WTC11 (cell line): ENCODE measurements at regions not wholly inside any gene's neighbourhood (a gene's known extent, or its start where the extent isn't known, plus 50 kb on each side); places are given as distances from the start of the nearest gene placed in this dataset.

ENCODE experiments used
- ATAC-seq: fragments of 200-7000 bp; cut with Tn5 transposase; 2 replicates; pipeline ENCODE4 v1.10.0; 2021; ENCODE audit warnings: mild to moderate bottlenecking, moderate library complexity
- CTCF ChIA-PET: fragments of 300-600 bp; sonication (Branson Sonifier 250); formaldehyde crosslinking; loops from one replicate; lab custom pipeline; 2021; ENCODE audit warnings: antibody characterized with exemption; lab: Charles Lee
- POLR2A ChIA-PET: fragments of 350-600 bp; sonication (Branson Sonifier 250); formaldehyde crosslinking; loops from one replicate; lab custom pipeline; 2021; ENCODE audit warnings: antibody characterized with exemption; lab: Charles Lee
- DNase-seq: peaks from one replicate; pipeline ENCODE4 v3.0.0; 2021; ENCODE audit warnings: low spot score
- H3K27ac Mint-ChIP-seq: 2 replicates; pipeline ENCODE4 v1.8.0; 2021; ENCODE audit warnings: mixed read lengths
- H3K27me3 Mint-ChIP-seq: 2 replicates; pipeline ENCODE4 v1.8.0; 2021; ENCODE audit warnings: low read depth, mild to moderate bottlenecking, moderate library complexity, mixed read lengths
- H3K36me3 Mint-ChIP-seq: 2 replicates; pipeline ENCODE4 v1.8.0; 2021; ENCODE audit warnings: mixed read lengths
- H3K4me1 Mint-ChIP-seq: 2 replicates; pipeline ENCODE4 v1.8.0; 2022; ENCODE audit warnings: mixed read lengths
- H3K4me3 Mint-ChIP-seq: 2 replicates; pipeline ENCODE4 v1.8.0; 2021; ENCODE audit warnings: mild to moderate bottlenecking, moderate library complexity, mixed read lengths
- H3K9me3 Mint-ChIP-seq: 2 replicates; pipeline ENCODE4 v1.8.0; 2021; ENCODE audit warnings: mixed read lengths
- ATF1 ChIP-seq: sonication (generic); formaldehyde crosslinking; IDR thresholded peaks from 2 replicates; pipeline ENCODE4 v1.8.1; 2023; ENCODE audit warnings: mild to moderate bottlenecking, moderate library complexity, missing genetic modification reagents
- ESRRA ChIP-seq: sonication (generic); formaldehyde crosslinking; IDR thresholded peaks from 2 replicates; pipeline ENCODE4 v1.8.1; 2022; ENCODE audit warnings: mild to moderate bottlenecking, missing genetic modification reagents, borderline replicate concordance
- FOXP1 ChIP-seq: sonication (generic); formaldehyde crosslinking; IDR thresholded peaks from 2 replicates; pipeline ENCODE4 v1.8.0; 2022; ENCODE audit warnings: missing genetic modification reagents, mild to moderate bottlenecking, moderate library complexity, borderline replicate concordance
- HMGA2 ChIP-seq: fragments of 250-450 bp; sonication (Bioruptor Pico); IDR thresholded peaks from 2 replicates; pipeline ENCODE4 v1.4.0; 2021; ENCODE audit warnings: mild to moderate bottlenecking, moderate library complexity
- IRF2 ChIP-seq: sonication (generic); formaldehyde crosslinking; IDR thresholded peaks from 2 replicates; pipeline ENCODE4 v1.8.0; 2022; ENCODE audit warnings: low read depth, missing genetic modification reagents, borderline replicate concordance
- MXD4 ChIP-seq: fragments of 250-450 bp; sonication (Bioruptor Pico); IDR thresholded peaks from 2 replicates; pipeline ENCODE4 v1.8.0; 2021; ENCODE audit warnings: mild to moderate bottlenecking, moderate library complexity, borderline replicate concordance
- SOX15 ChIP-seq: fragments of 250-450 bp; sonication (Bioruptor Pico); IDR thresholded peaks from 2 replicates; pipeline ENCODE4 v1.9.0; 2021; ENCODE audit warnings: mild to moderate bottlenecking
- TCF7 ChIP-seq: sonication (generic); formaldehyde crosslinking; IDR thresholded peaks from 2 replicates; pipeline ENCODE4 v1.8.0; 2022; ENCODE audit warnings: mild to moderate bottlenecking, low read depth, missing genetic modification reagents, moderate library complexity
- ZNF121 ChIP-seq: sonication (generic); formaldehyde crosslinking; IDR thresholded peaks from 2 replicates; pipeline ENCODE4 v1.8.0; 2023; ENCODE audit warnings: missing genetic modification reagents
- ZNF317 ChIP-seq: sonication (generic); formaldehyde crosslinking; IDR thresholded peaks from 2 replicates; pipeline ENCODE4 v1.8.1; 2023; ENCODE audit warnings: low read depth, mild to moderate bottlenecking, moderate library complexity, missing genetic modification reagents, borderline replicate concordance
- TF ChIP-seq, protein P1 (sequence below): sonication (generic); formaldehyde crosslinking; IDR thresholded peaks from 2 replicates; pipeline ENCODE4 v1.8.0; 2022; ENCODE audit warnings: missing genetic modification reagents
- TF ChIP-seq, protein P2 (sequence below): sonication (generic); formaldehyde crosslinking; IDR thresholded peaks from 2 replicates; pipeline ENCODE4 v1.8.1; 2023; ENCODE audit warnings: mild to moderate bottlenecking, missing genetic modification reagents, moderate library complexity
- TF ChIP-seq, protein P3 (sequence below): sonication (generic); formaldehyde crosslinking; IDR thresholded peaks from 2 replicates; pipeline ENCODE4 v1.8.1; 2022; ENCODE audit warnings: mild to moderate bottlenecking, missing genetic modification reagents, moderate library complexity, borderline replicate concordance
- TF ChIP-seq, protein P4 (sequence below): sonication (generic); formaldehyde crosslinking; IDR thresholded peaks from 2 replicates; pipeline ENCODE4 v1.8.1; 2023; ENCODE audit warnings: mild to moderate bottlenecking, missing genetic modification reagents
- TF ChIP-seq, protein P5 (sequence below): sonication (generic); formaldehyde crosslinking; IDR thresholded peaks from 2 replicates; pipeline ENCODE4 v1.8.1; 2022; ENCODE audit warnings: mild to moderate bottlenecking, moderate library complexity, missing genetic modification reagents
- TF ChIP-seq, protein P6 (sequence below): sonication (generic); formaldehyde crosslinking; IDR thresholded peaks from 2 replicates; pipeline ENCODE4 v1.8.0; 2023; ENCODE audit warnings: missing genetic modification reagents
- TF ChIP-seq, protein P7 (sequence below): fragments of 250-450 bp; sonication (Bioruptor Pico); IDR thresholded peaks from 2 replicates; pipeline ENCODE4 v2.1.2; 2022; ENCODE audit warnings: mild to moderate bottlenecking, moderate library complexity

DNA sequence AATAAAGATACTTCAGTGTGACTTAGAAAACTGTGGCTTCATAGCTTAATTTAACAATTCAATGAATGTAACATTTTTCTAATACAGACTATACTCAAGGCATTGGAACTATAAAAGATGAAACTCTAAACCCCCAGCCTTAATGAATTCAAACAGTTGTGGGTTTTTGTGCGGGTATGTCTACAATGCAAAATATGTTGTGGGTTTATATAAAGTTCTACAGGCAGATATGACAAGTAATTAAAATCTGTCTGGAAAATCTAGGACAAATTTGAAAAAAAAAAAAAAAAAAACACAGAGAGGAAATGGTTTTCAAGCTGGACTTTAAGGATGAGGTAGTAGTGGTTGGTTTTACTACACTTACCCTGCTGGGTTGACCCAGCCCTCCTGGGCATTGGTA is 467.5 kb upstream of the TLE4 start:
- POLR2A ChIA-PET = interaction anchor here (0.6 kb wide), 1 partner anchor 321 kb away, joined by 4 read pairs; no protein-coding TSS in a partner anchor

DNA sequence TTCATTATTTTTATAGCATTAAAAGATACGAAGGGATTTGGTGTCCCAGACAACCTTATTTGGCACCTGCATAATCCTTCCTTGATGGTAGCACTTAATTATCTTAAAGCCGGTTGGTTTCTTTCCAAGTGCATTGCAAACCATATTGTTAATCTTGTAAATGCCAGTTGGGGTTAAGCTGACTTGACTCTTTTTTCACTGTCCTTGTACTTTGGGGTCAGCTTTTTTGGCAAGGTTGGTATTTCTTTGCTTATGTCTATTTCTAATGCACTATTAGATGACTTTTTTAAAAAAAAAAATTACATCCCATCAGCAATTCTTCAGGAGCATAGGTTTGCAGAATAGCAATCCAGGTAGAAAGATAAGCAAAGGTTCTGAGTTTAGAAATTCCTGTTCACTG is 466.8 kb upstream of the TLE4 start:
- no peak for DNase-seq
- TF ChIP-seq, protein P1, sequence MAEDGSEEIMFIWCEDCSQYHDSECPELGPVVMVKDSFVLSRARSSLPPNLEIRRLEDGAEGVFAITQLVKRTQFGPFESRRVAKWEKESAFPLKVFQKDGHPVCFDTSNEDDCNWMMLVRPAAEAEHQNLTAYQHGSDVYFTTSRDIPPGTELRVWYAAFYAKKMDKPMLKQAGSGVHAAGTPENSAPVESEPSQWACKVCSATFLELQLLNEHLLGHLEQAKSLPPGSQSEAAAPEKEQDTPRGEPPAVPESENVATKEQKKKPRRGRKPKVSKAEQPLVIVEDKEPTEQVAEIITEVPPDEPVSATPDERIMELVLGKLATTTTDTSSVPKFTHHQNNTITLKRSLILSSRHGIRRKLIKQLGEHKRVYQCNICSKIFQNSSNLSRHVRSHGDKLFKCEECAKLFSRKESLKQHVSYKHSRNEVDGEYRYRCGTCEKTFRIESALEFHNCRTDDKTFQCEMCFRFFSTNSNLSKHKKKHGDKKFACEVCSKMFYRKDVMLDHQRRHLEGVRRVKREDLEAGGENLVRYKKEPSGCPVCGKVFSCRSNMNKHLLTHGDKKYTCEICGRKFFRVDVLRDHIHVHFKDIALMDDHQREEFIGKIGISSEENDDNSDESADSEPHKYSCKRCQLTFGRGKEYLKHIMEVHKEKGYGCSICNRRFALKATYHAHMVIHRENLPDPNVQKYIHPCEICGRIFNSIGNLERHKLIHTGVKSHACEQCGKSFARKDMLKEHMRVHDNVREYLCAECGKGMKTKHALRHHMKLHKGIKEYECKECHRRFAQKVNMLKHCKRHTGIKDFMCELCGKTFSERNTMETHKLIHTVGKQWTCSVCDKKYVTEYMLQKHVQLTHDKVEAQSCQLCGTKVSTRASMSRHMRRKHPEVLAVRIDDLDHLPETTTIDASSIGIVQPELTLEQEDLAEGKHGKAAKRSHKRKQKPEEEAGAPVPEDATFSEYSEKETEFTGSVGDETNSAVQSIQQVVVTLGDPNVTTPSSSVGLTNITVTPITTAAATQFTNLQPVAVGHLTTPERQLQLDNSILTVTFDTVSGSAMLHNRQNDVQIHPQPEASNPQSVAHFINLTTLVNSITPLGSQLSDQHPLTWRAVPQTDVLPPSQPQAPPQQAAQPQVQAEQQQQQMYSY = no peak
- TF ChIP-seq, protein P2, sequence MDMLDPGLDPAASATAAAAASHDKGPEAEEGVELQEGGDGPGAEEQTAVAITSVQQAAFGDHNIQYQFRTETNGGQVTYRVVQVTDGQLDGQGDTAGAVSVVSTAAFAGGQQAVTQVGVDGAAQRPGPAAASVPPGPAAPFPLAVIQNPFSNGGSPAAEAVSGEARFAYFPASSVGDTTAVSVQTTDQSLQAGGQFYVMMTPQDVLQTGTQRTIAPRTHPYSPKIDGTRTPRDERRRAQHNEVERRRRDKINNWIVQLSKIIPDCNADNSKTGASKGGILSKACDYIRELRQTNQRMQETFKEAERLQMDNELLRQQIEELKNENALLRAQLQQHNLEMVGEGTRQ (CRISPR knock-in tag) = no peak
- TF ChIP-seq, protein P3, sequence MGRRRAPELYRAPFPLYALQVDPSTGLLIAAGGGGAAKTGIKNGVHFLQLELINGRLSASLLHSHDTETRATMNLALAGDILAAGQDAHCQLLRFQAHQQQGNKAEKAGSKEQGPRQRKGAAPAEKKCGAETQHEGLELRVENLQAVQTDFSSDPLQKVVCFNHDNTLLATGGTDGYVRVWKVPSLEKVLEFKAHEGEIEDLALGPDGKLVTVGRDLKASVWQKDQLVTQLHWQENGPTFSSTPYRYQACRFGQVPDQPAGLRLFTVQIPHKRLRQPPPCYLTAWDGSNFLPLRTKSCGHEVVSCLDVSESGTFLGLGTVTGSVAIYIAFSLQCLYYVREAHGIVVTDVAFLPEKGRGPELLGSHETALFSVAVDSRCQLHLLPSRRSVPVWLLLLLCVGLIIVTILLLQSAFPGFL (CRISPR knock-in tag) = no peak
- TF ChIP-seq SOX15 (CRISPR knock-in tag) = no peak
- no peak for TF ChIP-seq ESRRA (CRISPR knock-in tag)
- TF ChIP-seq, protein P4, sequence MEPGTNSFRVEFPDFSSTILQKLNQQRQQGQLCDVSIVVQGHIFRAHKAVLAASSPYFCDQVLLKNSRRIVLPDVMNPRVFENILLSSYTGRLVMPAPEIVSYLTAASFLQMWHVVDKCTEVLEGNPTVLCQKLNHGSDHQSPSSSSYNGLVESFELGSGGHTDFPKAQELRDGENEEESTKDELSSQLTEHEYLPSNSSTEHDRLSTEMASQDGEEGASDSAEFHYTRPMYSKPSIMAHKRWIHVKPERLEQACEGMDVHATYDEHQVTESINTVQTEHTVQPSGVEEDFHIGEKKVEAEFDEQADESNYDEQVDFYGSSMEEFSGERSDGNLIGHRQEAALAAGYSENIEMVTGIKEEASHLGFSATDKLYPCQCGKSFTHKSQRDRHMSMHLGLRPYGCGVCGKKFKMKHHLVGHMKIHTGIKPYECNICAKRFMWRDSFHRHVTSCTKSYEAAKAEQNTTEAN = no peak
- no peak for TF ChIP-seq HMGA2 (CRISPR knock-in tag)
- TF ChIP-seq, protein P5, sequence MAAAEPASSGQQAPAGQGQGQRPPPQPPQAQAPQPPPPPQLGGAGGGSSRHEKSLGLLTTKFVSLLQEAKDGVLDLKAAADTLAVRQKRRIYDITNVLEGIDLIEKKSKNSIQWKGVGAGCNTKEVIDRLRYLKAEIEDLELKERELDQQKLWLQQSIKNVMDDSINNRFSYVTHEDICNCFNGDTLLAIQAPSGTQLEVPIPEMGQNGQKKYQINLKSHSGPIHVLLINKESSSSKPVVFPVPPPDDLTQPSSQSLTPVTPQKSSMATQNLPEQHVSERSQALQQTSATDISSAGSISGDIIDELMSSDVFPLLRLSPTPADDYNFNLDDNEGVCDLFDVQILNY (CRISPR knock-in tag) = no peak
- no peak for TF ChIP-seq IRF2
- TF ChIP-seq ZNF317 (CRISPR knock-in tag) = no peak
- no peak for TF ChIP-seq ATF1 (CRISPR knock-in tag)
- no peak for TF ChIP-seq MXD4 (CRISPR knock-in tag)
- no peak for TF ChIP-seq TCF7 (CRISPR knock-in tag)
- TF ChIP-seq, protein P6, sequence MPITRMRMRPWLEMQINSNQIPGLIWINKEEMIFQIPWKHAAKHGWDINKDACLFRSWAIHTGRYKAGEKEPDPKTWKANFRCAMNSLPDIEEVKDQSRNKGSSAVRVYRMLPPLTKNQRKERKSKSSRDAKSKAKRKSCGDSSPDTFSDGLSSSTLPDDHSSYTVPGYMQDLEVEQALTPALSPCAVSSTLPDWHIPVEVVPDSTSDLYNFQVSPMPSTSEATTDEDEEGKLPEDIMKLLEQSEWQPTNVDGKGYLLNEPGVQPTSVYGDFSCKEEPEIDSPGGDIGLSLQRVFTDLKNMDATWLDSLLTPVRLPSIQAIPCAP (CRISPR knock-in tag) = no peak
- Mint-ChIP-seq H3K27me3 (no peaks in the 10 kb centered on the region), H3K4me3 (no peak overlapping the region), H3K36me3 (peaks cover 32% of the 10 kb centered on the region), H3K4me1 (peaks cover 6% of the 10 kb centered on the region; the same call in 1 of the 2 replicates), H3K9me3 (peaks cover 44% of the 10 kb centered on the region), H3K27ac (no peak overlapping the region)
- POLR2A ChIA-PET = interaction anchor here (0.6 kb wide), 1 partner anchor 321 kb away, joined by 4 read pairs; no protein-coding TSS in a partner anchor
- no peak for ATAC-seq
- CTCF ChIA-PET = no interaction called here

More for the DNA sequence above, 467.5 kb upstream of the TLE4 start:
- ATAC-seq (no peak), DNase-seq (no peak)
- CTCF ChIA-PET = interaction anchor here (0.6 kb wide), 1 partner anchor 486 kb away, joined by 3 read pairs; no protein-coding TSS in a partner anchor
- TF ChIP-seq FOXP1 (CRISPR knock-in tag) (no peak), ZNF121 (no peak)
- TF ChIP-seq, protein P7, sequence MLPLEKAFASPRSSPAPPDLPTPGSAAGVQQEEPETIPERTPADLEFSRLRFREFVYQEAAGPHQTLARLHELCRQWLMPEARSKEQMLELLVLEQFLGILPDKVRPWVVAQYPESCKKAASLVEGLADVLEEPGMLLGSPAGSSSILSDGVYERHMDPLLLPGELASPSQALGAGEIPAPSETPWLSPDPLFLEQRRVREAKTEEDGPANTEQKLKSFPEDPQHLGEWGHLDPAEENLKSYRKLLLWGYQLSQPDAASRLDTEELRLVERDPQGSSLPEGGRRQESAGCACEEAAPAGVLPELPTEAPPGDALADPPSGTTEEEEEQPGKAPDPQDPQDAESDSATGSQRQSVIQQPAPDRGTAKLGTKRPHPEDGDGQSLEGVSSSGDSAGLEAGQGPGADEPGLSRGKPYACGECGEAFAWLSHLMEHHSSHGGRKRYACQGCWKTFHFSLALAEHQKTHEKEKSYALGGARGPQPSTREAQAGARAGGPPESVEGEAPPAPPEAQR (CRISPR knock-in tag) = no peak
- Mint-ChIP-seq H3K9me3 (peaks cover 37% of the 10 kb centered on the region), H3K4me1 (peaks cover 6% of the 10 kb centered on the region; the same call in 1 of the 2 replicates), H3K36me3 (peaks cover 25% of the 10 kb centered on the region), H3K4me3 (no peak overlapping the region), H3K27ac (no peak overlapping the region), H3K27me3 (no peaks in the 10 kb centered on the region)
